NCI-H748 treated with DMSO at 0.1 percent for 48 hours (cell line): ENCODE measurements at regions not wholly inside any gene's neighbourhood (a gene's known extent, or its start where the extent isn't known, plus 50 kb on each side); places are given as distances from the start of the nearest gene placed in this dataset.
"Not testable (repeated sequence)": the region's sequence is repeated elsewhere in the genome, so short reads cannot be mapped to it uniquely, and the experiment has no call there.

Experiments used
- DNase-seq: peaks from one replicate; lab custom pipeline; 2025; lab: John Stamatoyannopoulos, UW

DNA sequence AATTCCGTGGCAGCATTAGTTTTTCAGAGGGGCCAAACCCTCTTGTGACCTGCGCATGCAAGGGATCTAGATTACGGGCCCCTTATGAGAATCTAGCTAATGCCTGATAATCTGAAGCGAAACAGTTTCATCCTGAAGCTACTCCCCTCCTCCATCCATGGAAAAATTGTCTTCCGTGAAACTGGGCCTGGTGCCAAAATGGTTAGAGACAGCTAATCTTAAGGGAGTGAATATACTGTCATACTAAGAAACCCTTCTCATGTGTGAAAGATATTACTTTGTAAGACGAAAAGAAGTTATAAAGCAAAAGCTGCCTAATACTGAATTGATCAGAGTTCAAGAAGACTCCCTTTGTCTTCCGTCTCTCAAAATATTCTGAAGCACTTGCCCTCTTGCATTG, 166.3 kb downstream of the DUSP10 start:
- no peak for DNase-seq

DNA sequence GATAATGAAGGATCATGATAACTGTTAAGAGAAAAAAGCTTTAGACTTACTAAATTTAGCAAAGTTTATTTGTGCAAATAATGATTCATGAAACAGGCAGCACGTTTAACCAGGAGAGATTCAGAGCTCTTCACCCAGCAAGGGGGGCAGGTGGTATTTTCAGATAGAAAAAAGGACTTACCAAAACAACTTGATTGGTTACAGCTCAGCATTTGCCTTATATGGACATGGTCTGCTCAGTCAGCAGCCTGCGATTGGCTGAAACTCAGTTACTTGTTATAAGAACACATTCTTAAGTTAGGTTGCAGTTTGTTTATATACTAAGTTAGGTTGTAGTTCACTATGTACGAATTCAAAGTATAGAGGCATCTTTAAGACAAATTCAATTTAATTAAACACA, 165.6 kb downstream of the DUSP10 start:
- DNase-seq: no peak

DNA sequence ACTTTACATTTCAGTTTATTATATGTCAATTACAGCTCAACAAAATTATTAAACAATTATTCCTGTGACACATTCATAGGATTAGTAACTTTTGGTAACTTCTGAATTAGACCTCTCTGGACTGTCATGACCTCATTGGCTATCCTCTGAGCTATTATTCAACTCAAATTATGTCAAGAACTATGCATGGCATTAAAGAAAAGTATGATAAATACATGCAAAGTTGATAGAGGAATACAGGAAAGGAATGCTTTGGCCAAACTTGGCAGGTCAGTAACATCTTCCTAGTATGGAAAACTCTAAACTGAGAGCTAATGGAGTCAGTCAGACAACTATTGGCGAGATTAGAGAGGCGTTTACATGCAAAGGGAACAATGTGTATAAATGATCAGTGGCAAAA, 158.4 kb downstream of the DUSP10 start:
- DNase-seq: no peak

DNA sequence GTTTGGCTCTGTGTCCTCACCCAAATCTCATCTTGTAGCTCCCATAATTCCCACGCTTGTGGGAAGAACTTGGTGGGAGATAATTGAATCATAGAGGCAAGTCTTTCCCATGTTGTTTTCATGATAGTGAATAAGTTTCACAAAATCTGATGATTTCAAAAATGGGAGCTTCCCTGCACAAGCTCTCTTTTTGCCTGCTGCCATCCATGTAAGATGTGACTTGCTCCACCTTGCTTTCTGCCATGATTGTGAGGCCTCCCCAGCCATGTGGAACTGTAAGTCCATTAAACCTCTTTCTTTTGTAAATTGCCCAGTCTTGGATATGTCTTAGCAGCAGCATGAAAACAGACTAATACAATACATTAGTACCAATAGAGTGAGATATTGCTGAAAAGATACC, 154.9 kb downstream of the DUSP10 start:
- DNase-seq: not testable (repeated sequence)

DNA sequence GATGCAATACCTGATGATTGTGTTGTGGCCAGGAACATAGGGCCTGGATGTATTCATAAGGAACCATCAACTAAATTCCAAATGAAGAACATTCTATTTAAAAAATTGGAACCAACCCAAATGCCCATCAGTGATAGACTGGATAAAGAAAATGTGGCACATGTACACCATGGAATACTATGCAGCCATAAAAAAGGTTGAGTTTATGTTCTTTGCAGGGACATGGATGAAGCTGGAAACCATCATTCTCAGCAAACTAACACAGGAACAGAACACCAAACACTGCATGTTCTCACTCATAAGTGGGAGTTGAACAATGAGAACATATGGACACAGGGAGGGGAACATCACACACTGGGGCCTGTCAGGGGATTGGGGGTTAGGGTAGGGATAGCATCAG, 150.6 kb downstream of the DUSP10 start:
- DNase-seq: not testable (repeated sequence)

DNA sequence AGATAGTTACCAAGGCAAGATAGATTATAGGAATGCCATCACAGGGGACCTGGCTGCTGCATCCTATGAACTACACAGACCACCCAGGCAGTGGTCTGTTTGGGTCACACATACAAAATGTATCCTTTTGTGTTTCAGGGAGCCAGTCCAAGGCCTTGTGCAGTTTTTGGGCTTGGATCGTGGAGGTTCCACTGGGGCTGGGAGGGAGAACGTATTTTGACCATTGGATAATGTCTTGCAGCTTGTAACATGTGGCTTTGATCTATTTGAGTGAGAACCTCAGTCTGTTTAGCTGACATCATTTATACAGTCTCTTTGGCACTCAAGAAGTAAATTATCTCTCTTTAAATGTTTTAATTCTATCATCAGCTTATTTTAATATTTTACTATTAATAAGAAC, 147.3 kb downstream of the DUSP10 start:
- no peak for DNase-seq

DNA sequence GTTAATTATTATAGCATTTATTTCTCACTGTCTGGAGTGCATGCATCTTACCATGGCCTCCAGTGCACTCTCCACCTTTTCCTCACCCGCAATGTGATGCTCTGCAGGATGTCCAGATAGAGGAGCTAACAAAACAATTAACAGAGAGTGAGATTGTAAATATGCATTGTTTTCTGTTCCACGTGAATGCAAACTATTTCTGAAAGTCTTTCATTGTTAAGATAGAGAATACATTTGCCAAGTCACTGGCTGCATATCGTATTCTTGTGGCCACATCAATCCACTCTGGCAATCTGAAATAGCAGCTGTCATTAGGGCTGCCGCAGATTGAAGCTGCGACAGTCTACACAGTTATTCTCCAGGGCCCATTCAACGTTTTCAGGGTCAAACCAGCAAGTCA, 143.8 kb downstream of the DUSP10 start:
- no peak for DNase-seq

DNA sequence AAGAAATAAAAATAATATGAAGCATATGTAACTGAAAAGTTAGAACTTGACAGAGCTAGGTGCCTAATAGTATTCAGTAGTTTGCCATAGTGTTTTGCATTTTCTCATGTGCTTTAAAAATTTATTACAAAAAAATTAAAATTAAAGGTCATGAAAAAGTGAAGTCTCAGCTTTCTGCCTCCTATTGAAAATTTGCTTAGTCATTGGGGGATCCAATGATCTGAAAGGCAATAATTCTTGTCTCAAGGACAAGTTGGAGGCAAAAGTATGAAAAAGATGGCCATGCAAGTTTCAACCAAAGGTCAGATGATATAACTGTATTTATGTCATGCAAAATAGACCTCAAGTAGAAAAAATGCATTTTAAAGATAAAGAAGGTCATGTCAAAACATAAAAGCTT, 140.7 kb downstream of the DUSP10 start:
- DNase-seq: no peak

DNA sequence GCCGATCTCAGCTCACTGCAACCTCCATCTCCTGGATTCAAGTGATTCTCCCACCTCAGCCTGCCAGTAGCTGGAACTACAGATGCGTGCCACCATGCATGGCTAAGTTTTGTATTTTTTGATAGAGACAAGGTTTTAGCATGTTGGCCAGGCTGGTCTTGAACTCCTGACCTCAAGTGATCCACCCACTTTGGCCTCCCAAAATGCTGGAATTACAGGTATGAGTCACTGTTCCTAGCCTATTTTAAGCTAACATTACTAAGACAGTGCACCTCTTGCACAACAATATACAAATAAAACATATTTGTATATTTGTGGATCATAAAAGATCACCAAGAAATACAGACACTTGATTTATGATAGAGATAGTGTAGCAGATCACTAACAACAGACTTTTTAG, 139.1 kb downstream of the DUSP10 start:
- DNase-seq: no peak

DNA sequence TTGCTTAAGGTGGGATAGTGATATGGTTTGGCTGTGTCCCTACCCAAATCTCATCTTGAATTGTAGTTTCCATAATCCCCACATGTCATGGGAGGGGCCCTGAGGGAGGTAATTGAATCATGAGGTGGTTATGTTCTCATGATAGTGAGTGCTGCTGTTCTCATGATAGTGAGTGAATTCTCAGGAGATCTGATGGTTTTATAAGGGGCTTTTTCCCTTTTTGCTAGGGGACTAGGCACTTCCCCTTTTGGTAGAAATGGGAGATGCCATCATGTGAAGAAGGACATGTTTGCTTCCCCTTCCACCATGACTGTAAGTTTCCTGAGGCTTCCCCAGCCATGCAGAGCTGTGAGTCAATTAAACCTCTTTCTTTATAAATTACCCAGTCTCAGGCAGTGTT, 137.5 kb downstream of the DUSP10 start:
- DNase-seq: not testable (repeated sequence)

DNA sequence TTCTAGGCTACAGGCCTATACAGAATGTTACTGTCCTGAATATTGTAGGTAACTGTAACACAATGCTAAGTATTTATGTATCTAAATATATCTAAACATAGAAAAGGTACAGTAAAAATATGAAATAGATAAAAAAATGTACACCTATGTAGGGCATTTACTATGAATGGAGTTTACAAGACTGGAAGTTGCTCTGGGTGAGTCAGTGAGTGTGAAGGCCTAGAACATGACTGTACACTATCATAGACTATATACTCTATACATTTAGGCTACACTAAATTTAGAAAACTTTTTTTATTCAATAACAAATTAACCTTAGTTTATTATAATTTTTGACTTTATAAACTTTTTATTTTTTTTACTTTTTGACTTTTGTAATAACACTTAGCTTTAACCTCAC, 136.9 kb downstream of the DUSP10 start:
- DNase-seq: no peak

DNA sequence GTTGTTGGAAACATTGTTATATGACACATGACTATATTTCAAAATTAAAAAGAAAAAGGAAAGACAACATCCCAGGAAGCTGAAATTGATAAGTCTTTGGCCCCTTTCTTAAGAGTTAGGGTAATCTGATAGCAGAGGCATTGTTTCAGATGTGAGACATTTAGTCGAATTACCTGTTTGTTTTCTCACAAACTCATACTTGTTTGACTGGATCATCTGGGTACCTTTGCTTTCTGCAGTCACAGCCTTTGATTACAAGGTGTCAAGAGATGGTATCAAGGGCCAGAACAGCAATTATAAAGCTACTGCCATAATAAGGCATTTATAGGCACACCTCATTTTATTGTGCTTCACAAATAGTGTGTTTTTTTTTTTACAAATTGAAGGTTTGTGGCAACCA, 136.3 kb downstream of the DUSP10 start:
- no peak for DNase-seq

DNA sequence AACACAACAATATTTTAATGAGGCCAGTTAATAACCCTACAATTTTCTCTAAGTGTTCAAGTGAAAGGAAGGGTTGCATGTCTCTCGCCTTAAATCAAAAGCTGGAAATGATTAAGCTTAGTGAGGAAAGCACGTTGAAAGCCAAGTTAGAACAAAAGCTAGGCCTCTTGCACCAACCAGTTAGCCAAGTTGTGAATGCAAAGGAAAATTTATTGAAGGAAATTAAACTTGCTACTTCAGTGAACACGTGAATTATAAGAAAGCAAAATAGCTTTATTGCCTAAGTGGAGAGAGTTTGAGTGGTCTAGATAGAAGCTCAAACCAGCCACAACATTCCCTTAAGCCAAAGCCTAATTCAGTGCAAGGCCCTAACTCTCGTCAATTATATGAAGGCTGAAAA, 135.6 kb downstream of the DUSP10 start:
- DNase-seq: no peak

DNA sequence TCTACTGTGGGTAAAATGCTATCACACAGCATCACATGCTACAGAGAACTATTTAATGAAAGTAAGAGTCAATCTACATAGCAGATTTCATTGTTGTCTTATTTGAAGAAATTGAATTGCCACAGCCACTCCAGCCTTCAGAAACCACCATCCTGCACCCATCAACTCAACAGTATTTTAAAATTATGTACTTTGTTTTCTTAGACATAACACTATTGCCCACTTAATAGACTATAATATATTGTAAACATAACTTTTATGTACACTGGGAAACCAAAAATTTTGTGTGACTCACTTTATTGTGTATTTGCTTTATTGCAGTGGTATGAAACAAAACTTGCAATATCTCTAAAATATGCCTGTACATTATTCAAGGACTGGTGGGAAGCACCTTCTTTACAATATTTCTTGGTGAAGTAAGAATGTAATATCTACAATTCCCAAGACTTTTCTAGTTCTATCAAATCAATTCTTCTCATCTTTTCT, 133.0 kb downstream of the DUSP10 start:
- no peak for DNase-seq

DNA sequence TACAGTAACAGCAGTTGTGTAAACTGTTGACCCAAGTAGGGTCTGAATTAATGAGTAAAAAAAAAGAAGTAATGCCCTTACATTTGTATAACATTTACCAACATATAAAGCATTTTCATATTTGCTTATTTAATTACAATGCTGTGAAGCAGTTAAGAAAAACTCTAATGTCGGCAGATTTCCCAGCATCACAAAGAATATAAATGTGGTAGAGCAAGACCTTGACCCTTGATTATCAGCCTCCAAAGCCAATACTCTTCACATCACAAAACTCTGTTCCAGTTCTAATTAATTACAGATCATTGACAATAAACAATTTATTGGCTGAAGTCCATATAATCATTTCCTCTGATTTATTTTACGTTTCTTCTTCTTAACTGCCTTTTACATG, 130.2 kb downstream of the DUSP10 start:
- no peak for DNase-seq

DNA sequence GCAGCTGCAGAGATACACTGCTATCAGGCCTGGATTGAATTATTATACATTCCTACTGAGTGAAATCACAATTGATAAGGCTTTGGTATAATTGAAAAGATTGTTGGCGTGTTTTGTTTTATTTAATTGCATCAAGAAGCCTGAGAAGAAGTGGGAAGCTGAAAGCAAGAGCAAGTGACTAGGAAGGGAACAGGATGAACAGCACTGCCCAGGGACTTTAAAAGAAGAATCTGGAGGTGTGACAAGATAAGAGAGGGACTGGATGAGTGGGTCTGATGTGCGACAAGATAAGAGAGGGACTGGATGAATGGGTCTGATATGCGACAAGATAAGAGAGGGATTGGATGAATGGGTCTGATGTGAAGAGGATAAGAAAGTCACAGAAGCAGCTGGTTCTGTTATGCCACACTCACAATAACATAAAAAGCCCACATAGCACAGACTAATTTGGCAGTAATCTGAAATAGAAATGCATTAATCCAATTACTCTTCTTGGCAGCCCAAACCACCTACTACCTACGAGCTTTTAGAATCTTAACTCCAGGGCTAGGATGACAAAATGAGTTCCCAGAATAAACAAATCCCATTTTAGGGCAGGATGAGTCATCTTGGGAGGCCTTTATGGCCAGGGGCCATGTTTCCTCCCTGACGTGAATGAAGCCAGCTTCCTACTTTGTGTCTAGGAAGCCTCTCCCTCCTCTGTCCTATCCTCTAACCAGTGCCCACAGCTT, 129.7 kb downstream of the DUSP10 start:
- DNase-seq: no peak

DNA sequence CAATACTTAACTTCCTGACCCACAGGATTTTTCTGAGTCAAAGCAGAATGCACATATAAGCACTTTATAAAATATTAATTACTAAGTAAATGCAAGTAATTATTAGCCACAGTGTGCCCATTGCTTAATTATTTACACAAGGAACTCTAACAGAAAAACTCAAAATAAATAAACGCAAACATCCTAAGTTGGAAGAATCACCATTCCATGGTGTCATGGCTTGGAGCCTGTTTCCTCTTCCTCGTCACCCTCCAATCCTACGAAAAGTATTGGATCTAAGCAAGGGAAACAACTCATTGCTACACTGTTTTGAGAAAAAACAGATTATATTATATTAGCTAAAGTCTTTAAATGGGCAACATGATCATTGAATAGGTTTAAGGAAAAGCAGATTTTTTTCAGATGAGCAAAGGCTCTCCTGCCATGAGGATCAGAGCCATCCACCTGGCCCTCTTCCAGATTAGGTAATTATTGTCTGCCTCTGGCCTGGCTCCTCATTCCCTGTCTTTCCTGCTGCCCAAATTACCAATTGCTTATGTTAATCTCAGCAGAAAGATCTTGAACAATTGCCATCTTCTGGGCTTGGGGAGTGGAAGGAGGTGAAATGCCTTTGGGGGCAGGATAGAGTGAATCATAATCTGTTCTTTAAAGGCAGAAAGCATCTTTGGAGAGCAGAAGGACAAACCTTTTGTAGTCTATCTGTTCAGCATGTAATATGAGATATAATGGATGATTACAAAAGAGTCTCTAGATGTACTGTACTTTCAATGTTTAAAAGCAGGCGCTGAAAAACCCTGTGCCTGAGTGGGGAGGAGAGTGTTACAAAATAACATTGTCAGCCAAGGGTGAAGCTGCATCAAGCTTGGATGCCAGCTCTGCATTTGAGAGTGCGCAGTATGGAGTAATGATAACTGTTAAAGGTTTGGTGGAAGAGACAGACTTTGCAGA, 121.2 kb downstream of the DUSP10 start:
- DNase-seq: peak; percentile 9

DNA sequence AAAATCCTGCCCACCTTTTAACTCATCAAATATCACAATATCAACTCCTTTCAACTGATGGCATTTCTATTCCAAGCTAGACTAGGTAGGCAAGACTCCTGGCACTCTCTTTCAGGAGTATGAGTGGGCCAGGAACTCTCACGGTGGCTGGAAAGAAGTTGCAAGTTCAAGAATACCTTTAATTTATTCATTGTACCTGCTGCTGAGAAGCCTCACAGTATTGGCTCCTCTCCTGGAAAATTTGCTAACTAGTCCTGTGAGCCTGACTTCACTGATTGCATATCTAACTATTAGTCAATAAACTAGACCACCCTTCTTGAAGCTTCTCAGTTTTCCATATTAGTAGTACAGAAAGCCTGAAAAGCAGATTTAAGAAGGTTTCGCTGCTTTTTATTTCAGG, 120.2 kb downstream of the DUSP10 start:
- DNase-seq: no peak

DNA sequence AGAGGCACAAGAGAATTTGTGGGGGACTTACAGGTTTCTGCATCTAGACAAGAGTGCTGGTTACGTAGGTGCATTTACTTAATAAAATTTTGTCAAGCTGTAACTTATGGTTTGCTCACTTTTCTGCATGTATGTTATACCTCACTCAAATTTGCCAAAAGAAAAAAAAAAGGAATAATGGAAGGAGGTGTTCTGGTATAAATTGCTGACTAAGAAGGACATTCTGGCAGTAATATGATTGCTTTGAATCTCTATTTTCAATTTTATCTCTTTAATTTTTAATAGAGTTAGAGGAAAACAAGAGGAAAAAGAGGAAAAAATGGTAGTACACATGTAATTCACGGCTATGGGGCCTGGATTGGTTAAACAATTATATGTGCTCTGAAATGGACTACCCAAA, 119.5 kb downstream of the DUSP10 start:
- no peak for DNase-seq

DNA sequence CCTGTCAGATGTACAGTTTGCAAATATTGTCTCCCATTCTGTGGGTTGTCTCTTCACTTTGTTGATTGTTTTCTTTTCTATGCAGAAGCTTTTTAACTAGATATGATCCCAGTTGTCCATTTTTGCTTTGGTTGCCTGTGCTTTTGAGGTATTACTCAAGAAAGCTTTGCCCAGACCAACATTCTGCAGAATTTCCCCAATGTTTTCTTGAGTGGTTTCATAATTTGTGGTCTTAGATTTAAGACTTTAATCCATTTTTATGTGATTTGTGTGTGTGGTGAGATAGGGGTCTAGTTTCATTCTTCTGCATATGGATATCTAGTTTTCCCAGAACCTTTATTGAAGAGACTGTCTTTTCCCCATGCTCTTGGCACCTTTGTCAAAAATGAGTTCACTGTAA, 116.9 kb downstream of the DUSP10 start:
- DNase-seq: no peak

DNA sequence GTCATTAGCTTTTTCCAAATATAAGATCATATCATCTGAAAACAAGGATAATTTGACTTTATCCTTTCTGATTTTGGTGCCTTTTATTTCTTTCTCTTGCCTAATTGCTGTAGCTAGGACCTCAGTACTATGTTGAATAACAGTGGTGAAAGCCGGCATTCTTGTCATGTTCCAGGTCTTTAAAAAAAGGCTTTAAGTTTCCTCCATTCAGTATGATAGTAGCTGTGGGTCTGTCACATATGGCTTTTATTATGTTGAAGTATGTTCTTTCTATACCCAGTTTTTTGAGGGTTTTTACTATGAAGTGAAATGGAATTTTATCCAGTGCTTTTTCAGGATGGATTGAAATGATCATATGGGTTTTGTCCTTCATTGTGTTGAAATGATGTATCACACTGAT, 115.8 kb downstream of the DUSP10 start:
- DNase-seq: no peak

DNA sequence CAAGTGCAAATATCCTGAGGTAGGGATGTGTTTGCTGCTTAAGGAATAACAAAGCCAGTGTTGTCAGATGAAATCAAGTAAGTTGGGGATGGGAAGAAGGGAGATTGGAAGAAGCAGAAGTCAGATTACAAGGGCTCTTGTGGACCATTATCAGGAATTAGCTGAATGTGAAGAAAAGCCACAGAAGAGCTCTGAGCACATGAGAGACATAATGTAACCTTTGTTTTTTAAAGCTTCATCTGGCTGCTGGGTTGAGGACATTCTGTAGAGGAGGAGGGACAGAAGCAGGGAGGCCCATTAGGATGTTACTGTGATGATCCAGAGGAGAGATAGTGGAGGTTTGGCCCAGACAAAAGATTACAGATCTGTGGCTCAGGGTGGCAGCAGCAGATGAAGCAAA, 111.7 kb downstream of the DUSP10 start:
- DNase-seq: no peak

DNA sequence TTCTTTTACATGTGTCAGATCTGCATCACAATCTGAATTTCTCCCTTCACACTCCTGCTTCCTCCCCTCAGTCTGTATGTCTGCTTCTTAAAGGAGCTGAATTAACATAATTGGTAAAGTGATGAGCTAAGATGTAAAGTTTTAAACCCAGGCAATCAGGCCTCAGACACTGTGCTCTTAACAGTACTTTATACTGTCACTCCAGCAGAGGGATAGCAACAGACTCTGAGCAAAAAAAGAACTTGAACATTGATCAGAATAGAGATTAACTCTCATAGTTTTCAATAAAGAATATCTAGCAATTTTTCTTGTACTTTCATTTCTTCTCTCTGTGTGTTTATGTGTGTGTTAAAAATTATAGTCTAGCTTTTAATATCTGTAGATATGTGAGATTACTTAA, 110.3 kb downstream of the DUSP10 start:
- DNase-seq: no peak
